ENCODE measurements at regions not wholly inside any gene's neighbourhood (a gene's known extent, or its start where the extent isn't known, plus 50 kb on each side); places are given as distances from the start of the nearest gene placed in this dataset.
"Not testable (repeated sequence)": the region's sequence is repeated elsewhere in the genome, so short reads cannot be mapped to it uniquely, and the experiment has no call there.

- Histone ChIP-seq H3K4me2 (ENCODE audit: low read depth, low read length, poor library complexity, severe bottlenecking) (no peak overlapping the region), H3K27me3 (ENCODE audit: insufficient read depth, low read length, poor library complexity, severe bottlenecking) (no peaks in the 10 kb centered on the region)
Observed at GRCh38 chr17:20721171-20721570, 141.6 kb downstream of the CDRT15L2 start.

GRCh38 chr17:20724391-20724790, 144.9 kb downstream of the CDRT15L2 start:
- not testable (repeated sequence) for H4K20me1 ChIP-seq (ENCODE audit: insufficient read depth, low read length, poor library complexity, severe bottlenecking); H3K79me2 ChIP-seq (ENCODE audit: insufficient read depth, low read length); H3K9me3 ChIP-seq (ENCODE audit: insufficient read depth, low read depth, low read length); H3K27me3 ChIP-seq (ENCODE audit: insufficient read depth, low read length, poor library complexity, severe bottlenecking); H3K4me3 ChIP-seq (ENCODE audit: low read length, poor library complexity, severe bottlenecking); H3K9me2 ChIP-seq (replicated peaks; ENCODE audit: low read depth, low read length); H3K4me2 ChIP-seq (ENCODE audit: low read depth, low read length, poor library complexity, severe bottlenecking); H3K4me1 ChIP-seq (ENCODE audit: insufficient read depth, low read length, poor library complexity, severe bottlenecking); H3K36me3 ChIP-seq (ENCODE audit: insufficient read depth, low read length); H3F3A ChIP-seq (ENCODE audit: low read depth); H3K9ac ChIP-seq (ENCODE audit: low read depth, low read length, poor library complexity, severe bottlenecking); H2AFZ ChIP-seq (ENCODE audit: low read length)

More at GRCh38 chr17:20721171-20721570, 141.6 kb downstream of the CDRT15L2 start:
- no peak overlapping the region for H3K9ac ChIP-seq (ENCODE audit: low read depth, low read length, poor library complexity, severe bottlenecking)
- no peak overlapping the region for H2AFZ ChIP-seq (ENCODE audit: low read length)
- H3F3A ChIP-seq (ENCODE audit: low read depth) = no peaks in the 10 kb centered on the region
- H3K9me2 ChIP-seq (replicated peaks; ENCODE audit: low read depth, low read length) = no peaks in the 10 kb centered on the region
- H3K4me3 ChIP-seq (ENCODE audit: low read length, poor library complexity, severe bottlenecking) = no peak overlapping the region
- H3K4me1 ChIP-seq (ENCODE audit: insufficient read depth, low read length, poor library complexity, severe bottlenecking) = no peaks in the 10 kb centered on the region
- no peaks in the 10 kb centered on the region for H3K79me2 ChIP-seq (ENCODE audit: insufficient read depth, low read length)
- H4K20me1 ChIP-seq (ENCODE audit: insufficient read depth, low read length, poor library complexity, severe bottlenecking) = no peaks in the 10 kb centered on the region
- H3K9me3 ChIP-seq (ENCODE audit: insufficient read depth, low read depth, low read length) = no peaks in the 10 kb centered on the region
- no peak for TF ChIP-seq EZH2phosphoT487 (IDR thresholded peaks at IDR 0.05; ENCODE audit: borderline replicate concordance)
- no peak for TF ChIP-seq CTCF (conservative IDR thresholded peaks at IDR 0.05; ENCODE audit: low read length)
- H3K36me3 ChIP-seq (ENCODE audit: insufficient read depth, low read length) = no peaks in the 10 kb centered on the region

- H4K20me1 ChIP-seq (ENCODE audit: insufficient read depth, low read length, poor library complexity, severe bottlenecking); H2AFZ ChIP-seq (ENCODE audit: low read length); H3K4me3 ChIP-seq (ENCODE audit: low read length, poor library complexity, severe bottlenecking); H3K36me3 ChIP-seq (ENCODE audit: insufficient read depth, low read length); H3F3A ChIP-seq (ENCODE audit: low read depth); H3K4me1 ChIP-seq (ENCODE audit: insufficient read depth, low read length, poor library complexity, severe bottlenecking); H3K4me2 ChIP-seq (ENCODE audit: low read depth, low read length, poor library complexity, severe bottlenecking); H3K9ac ChIP-seq (ENCODE audit: low read depth, low read length, poor library complexity, severe bottlenecking); H3K27me3 ChIP-seq (ENCODE audit: insufficient read depth, low read length, poor library complexity, severe bottlenecking); H3K9me3 ChIP-seq (ENCODE audit: insufficient read depth, low read depth, low read length); H3K9me2 ChIP-seq (replicated peaks; ENCODE audit: low read depth, low read length); H3K79me2 ChIP-seq (ENCODE audit: insufficient read depth, low read length): not testable (repeated sequence)
Observed at GRCh38 chr17:20727201-20727600, 147.7 kb downstream of the CDRT15L2 start.

- H3K4me3 ChIP-seq (ENCODE audit: low read length, poor library complexity, severe bottlenecking) = no peak overlapping the region
- H3F3A ChIP-seq (ENCODE audit: low read depth) = no peaks in the 10 kb centered on the region
- no peak for TF ChIP-seq EZH2phosphoT487 (IDR thresholded peaks at IDR 0.05; ENCODE audit: borderline replicate concordance)
- no peak for TF ChIP-seq CTCF (conservative IDR thresholded peaks at IDR 0.05; ENCODE audit: low read length)
- no peaks in the 10 kb centered on the region for H3K79me2 ChIP-seq (ENCODE audit: insufficient read depth, low read length)
- H3K36me3 ChIP-seq (ENCODE audit: insufficient read depth, low read length) = no peaks in the 10 kb centered on the region
- H2AFZ ChIP-seq (ENCODE audit: low read length) = no peak overlapping the region
- no peaks in the 10 kb centered on the region for H4K20me1 ChIP-seq (ENCODE audit: insufficient read depth, low read length, poor library complexity, severe bottlenecking)
- H3K27me3 ChIP-seq (ENCODE audit: insufficient read depth, low read length, poor library complexity, severe bottlenecking) = no peaks in the 10 kb centered on the region
- no peaks in the 10 kb centered on the region for H3K4me1 ChIP-seq (ENCODE audit: insufficient read depth, low read length, poor library complexity, severe bottlenecking)
- H3K9me3 ChIP-seq (ENCODE audit: insufficient read depth, low read depth, low read length) = no peaks in the 10 kb centered on the region
- H3K9ac ChIP-seq (ENCODE audit: low read depth, low read length, poor library complexity, severe bottlenecking) = no peak overlapping the region
- H3K9me2 ChIP-seq (replicated peaks; ENCODE audit: low read depth, low read length) = no peaks in the 10 kb centered on the region
- H3K4me2 ChIP-seq (ENCODE audit: low read depth, low read length, poor library complexity, severe bottlenecking) = no peak overlapping the region
Observed at GRCh38 chr17:20728181-20728580, 148.7 kb downstream of the CDRT15L2 start.

- H3K79me2 ChIP-seq (ENCODE audit: insufficient read depth, low read length); H3K9me2 ChIP-seq (replicated peaks; ENCODE audit: low read depth, low read length); H3F3A ChIP-seq (ENCODE audit: low read depth); H3K36me3 ChIP-seq (ENCODE audit: insufficient read depth, low read length); H3K27me3 ChIP-seq (ENCODE audit: insufficient read depth, low read length, poor library complexity, severe bottlenecking); H2AFZ ChIP-seq (ENCODE audit: low read length); H3K4me3 ChIP-seq (ENCODE audit: low read length, poor library complexity, severe bottlenecking); H3K9ac ChIP-seq (ENCODE audit: low read depth, low read length, poor library complexity, severe bottlenecking); H3K4me2 ChIP-seq (ENCODE audit: low read depth, low read length, poor library complexity, severe bottlenecking); H3K9me3 ChIP-seq (ENCODE audit: insufficient read depth, low read depth, low read length); H4K20me1 ChIP-seq (ENCODE audit: insufficient read depth, low read length, poor library complexity, severe bottlenecking); H3K4me1 ChIP-seq (ENCODE audit: insufficient read depth, low read length, poor library complexity, severe bottlenecking): not testable (repeated sequence)
Observed at GRCh38 chr17:20731131-20731530, 151.6 kb downstream of the CDRT15L2 start.

Measured in Loucy (cell line).